Caco-2 (cell line): ENCODE measurements at regions not wholly inside any gene's neighbourhood (a gene's known extent, or its start where the extent isn't known, plus 50 kb on each side); places are given as distances from the start of the nearest gene placed in this dataset.

ENCODE experiments used
- BruUV-seq: library from RNA; stranded (reverse); fragments of 400-500 nt; replicated peaks from 2 replicates; lab custom pipeline; 2021; lab: Mats Ljungman, UMichigan
- CTCF ChIA-PET: fragments of 300-600 bp; sonication (Branson Sonifier 250); formaldehyde crosslinking; loops from one replicate; lab custom pipeline; 2022; ENCODE audit warnings: antibody characterized with exemption; lab: Charles Lee
- POLR2A ChIA-PET: fragments of 300-600 bp; sonication (Branson Sonifier 250); formaldehyde crosslinking; loops from one replicate; lab custom pipeline; 2022; ENCODE audit warnings: antibody characterized with exemption; lab: Charles Lee
- DNase-seq, 2 experiments: peaks; one replicate each; pipeline versions ENCODE4 v3.0.0 to v3.0.0-alpha.2; 2020 to 2022
- H3K27me3 ChIP-seq: replicated peaks from 2 replicates; pipeline ENCODE4 v1.6.0; 2011; ENCODE audit warnings: low read length; ENCODE audit not compliant: control insufficient read depth, insufficient read depth
- H3K36me3 ChIP-seq: 2 replicates; pipeline ENCODE4 v1.5.1; 2011; ENCODE audit warnings: low read length; ENCODE audit not compliant: control insufficient read depth, insufficient read depth
- H3K4me1 ChIP-seq: fragments of 250-450 bp; sonication (Bioruptor Pico); 2 replicates; pipeline ENCODE4 v1.5.1; 2020; ENCODE audit warnings: mild to moderate bottlenecking
- H3K4me3 ChIP-seq: 2 replicates; pipeline ENCODE4 v1.5.1; 2011; ENCODE audit warnings: low read depth, mild to moderate bottlenecking, control low read depth, low read length
- H3K9me3 ChIP-seq: fragments of 250-450 bp; sonication (Bioruptor Pico); 2 replicates; pipeline ENCODE4 v1.5.1; 2020; ENCODE audit warnings: mild to moderate bottlenecking, moderate library complexity
- H3K27ac Mint-ChIP-seq: one replicate; pipeline ENCODE4 v1.8.0; 2022; ENCODE audit warnings: mixed read lengths; ENCODE audit not compliant: unreplicated experiment
- H3K27me3 Mint-ChIP-seq: one replicate; pipeline ENCODE4 v1.8.0; 2022; ENCODE audit warnings: mixed read lengths; ENCODE audit not compliant: insufficient read depth, unreplicated experiment
- H3K36me3 Mint-ChIP-seq: one replicate; pipeline ENCODE4 v1.8.0; 2022; ENCODE audit warnings: mild to moderate bottlenecking, mixed read lengths; ENCODE audit not compliant: insufficient read depth, unreplicated experiment
- H3K4me1 Mint-ChIP-seq: one replicate; pipeline ENCODE4 v1.8.0; 2022; ENCODE audit warnings: low read depth, mixed read lengths; ENCODE audit not compliant: unreplicated experiment
- H3K4me3 Mint-ChIP-seq: one replicate; pipeline ENCODE4 v1.8.0; 2022; ENCODE audit warnings: mild to moderate bottlenecking, moderate library complexity, mixed read lengths; ENCODE audit not compliant: unreplicated experiment
- H3K9me3 Mint-ChIP-seq: one replicate; pipeline ENCODE4 v1.8.0; 2022; ENCODE audit warnings: mixed read lengths; ENCODE audit not compliant: unreplicated experiment
- intact Hi-C: fragments of 100-400 bp; cut with micrococcal nuclease; formaldehyde crosslinking; loops from one replicate; pipeline ENCODE4 v1.10.0; 2022; ENCODE audit not compliant: unreplicated experiment
- TF ChIP-seq, protein P1 (sequence below), 2 experiments: fragments of 200-600 bp in 1 of 2; IDR thresholded peaks; 1 replicate in 1 of 2; 2 replicates in 1 of 2; pipeline versions ENCODE4 v1.5.1 to v1.8.0; 2011 to 2022; ENCODE audit warnings: antibody characterized with exemption in 1 of 2, control low read depth in 1 of 2, inconsistent platforms in 1 of 2, low read depth in 1 of 2, low read length in 1 of 2, mild to moderate bottlenecking in 1 of 2, moderate library complexity in 1 of 2; ENCODE audit not compliant: insufficient read depth in 1 of 2, severe bottlenecking in 1 of 2, unreplicated experiment in 1 of 2

DNA sequence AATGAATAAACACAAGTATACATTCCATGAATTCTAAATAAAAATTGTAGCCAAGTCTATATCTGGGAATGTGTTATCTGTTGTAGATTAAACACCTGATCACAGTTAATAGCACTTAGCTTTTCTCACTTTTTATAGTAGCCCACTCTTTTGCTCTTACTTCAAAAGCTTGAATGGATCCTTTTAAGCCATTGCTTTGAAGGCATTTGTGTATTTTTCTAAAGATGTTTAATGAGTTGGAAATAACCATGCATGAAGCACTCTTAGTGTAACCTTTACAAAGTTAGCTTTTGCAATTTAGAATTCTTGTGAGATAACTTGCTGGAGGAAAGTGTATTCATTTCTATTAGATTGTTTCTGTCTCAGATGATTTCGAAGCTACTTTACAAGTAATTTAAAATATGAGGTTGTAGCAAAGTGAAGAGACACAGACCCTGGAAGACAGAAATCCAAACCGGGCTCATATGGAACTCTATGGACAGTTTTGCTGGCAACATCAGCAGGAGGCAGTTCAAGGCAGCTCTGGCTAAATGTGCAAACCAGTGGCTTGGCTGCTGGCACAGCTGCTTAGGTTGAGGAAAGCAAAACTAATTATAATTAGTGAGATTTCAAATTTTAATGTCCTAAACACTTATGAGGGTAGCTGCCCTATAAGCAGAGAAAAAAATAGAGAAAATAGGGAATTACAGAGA lies 469.8 kb upstream of the ZEB2 start:
- no peak overlapping the region for H3K27ac Mint-ChIP-seq
- H3K9me3 Mint-ChIP-seq, result no peaks in the 10 kb centered on the region
- no TSS peak for BruUV-seq
- no peaks in the 10 kb centered on the region for H3K4me1 ChIP-seq
- DNase-seq, result no peak
- no peaks in the 10 kb centered on the region for H3K4me1 Mint-ChIP-seq
- peaks cover 14% of the 10 kb centered on the region for H3K27me3 Mint-ChIP-seq
- intact Hi-C loops, result no loop called here
- no peaks in the 10 kb centered on the region for H3K36me3 ChIP-seq
- TF ChIP-seq, protein P1, sequence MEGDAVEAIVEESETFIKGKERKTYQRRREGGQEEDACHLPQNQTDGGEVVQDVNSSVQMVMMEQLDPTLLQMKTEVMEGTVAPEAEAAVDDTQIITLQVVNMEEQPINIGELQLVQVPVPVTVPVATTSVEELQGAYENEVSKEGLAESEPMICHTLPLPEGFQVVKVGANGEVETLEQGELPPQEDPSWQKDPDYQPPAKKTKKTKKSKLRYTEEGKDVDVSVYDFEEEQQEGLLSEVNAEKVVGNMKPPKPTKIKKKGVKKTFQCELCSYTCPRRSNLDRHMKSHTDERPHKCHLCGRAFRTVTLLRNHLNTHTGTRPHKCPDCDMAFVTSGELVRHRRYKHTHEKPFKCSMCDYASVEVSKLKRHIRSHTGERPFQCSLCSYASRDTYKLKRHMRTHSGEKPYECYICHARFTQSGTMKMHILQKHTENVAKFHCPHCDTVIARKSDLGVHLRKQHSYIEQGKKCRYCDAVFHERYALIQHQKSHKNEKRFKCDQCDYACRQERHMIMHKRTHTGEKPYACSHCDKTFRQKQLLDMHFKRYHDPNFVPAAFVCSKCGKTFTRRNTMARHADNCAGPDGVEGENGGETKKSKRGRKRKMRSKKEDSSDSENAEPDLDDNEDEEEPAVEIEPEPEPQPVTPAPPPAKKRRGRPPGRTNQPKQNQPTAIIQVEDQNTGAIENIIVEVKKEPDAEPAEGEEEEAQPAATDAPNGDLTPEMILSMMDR (IDR thresholded peaks at IDR 0.05; ENCODE audit: insufficient read depth in 1 of 2, low read depth in 1 of 2, low read length in 1 of 2, severe bottlenecking in 1 of 2, unreplicated experiment in 1 of 2), result no peak
- H3K27me3 ChIP-seq, result no peaks in the 10 kb centered on the region
- ChIA-PET CTCF (no interaction called here), POLR2A (no interaction called here)
- no peaks in the 10 kb centered on the region for H3K9me3 ChIP-seq
- no peaks in the 10 kb centered on the region for H3K36me3 Mint-ChIP-seq
- H3K4me3 ChIP-seq, result no peak overlapping the region
- no peak overlapping the region for H3K4me3 Mint-ChIP-seq

DNA sequence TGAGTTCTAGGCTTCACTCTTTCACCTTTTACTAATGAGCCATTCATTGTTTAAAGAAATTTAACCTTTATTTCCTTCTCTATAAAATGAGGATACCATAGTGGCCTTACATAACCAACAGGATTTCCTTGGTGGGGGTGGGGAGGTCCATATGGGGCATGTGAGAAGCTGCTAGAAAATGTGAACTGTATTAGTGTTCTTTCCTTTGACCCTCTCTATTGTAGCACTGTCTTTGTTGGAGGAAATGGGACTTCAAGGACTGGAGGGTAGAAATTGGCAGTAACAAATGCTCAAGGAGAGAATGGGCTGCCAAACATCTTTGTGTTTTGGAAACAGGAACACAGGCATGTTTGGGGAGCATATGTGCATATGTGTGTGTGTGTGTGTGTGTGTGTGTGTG lies 468.7 kb upstream of the ZEB2 start:
- Mint-ChIP-seq H3K9me3 (no peaks in the 10 kb centered on the region), H3K36me3 (no peaks in the 10 kb centered on the region), H3K4me1 (no peaks in the 10 kb centered on the region), H3K27me3 (peaks cover 8% of the 10 kb centered on the region), H3K27ac (no peak overlapping the region), H3K4me3 (no peak overlapping the region)
- H3K27me3 ChIP-seq, result no peaks in the 10 kb centered on the region
- ChIA-PET CTCF (no interaction called here), POLR2A (no interaction called here)
- TF ChIP-seq, protein P1 (IDR thresholded peaks at IDR 0.05; ENCODE audit: insufficient read depth in 1 of 2, low read depth in 1 of 2, low read length in 1 of 2, severe bottlenecking in 1 of 2, unreplicated experiment in 1 of 2), result no peak
- DNase-seq, result no peak
- H3K4me3 ChIP-seq, result no peak overlapping the region
- BruUV-seq, result no TSS peak
- intact Hi-C loops, result no loop called here
- no peaks in the 10 kb centered on the region for H3K9me3 ChIP-seq
- H3K36me3 ChIP-seq, result no peaks in the 10 kb centered on the region
- H3K4me1 ChIP-seq, result no peaks in the 10 kb centered on the region

DNA sequence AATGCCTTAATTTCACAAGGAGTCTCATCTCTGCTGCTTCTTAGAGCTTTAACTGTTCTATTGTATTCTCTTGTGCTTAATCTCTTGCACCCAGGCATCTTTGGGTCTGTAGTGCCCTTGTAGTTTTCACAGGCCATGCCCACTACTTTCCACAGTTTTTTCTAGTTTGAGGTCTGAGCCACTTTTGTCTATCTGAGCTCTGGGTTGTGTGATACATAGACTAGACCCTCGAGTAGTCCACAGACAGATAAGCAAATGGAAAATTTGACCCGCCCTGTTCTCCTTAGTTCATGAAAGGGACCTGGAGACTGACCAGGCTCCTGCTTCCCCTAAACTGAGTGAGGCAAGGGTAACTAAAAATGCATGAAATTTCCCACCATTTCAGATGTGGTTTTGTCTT lies 466.8 kb upstream of the ZEB2 start:
- DNase-seq, result no peak
- Mint-ChIP-seq H3K27me3 (peaks cover 4% of the 10 kb centered on the region), H3K9me3 (no peaks in the 10 kb centered on the region), H3K4me1 (no peaks in the 10 kb centered on the region), H3K36me3 (no peaks in the 10 kb centered on the region), H3K4me3 (no peak overlapping the region), H3K27ac (no peak overlapping the region)
- Histone ChIP-seq H3K36me3 (no peaks in the 10 kb centered on the region), H3K27me3 (no peaks in the 10 kb centered on the region), H3K9me3 (no peaks in the 10 kb centered on the region), H3K4me3 (no peak overlapping the region), H3K4me1 (no peaks in the 10 kb centered on the region)
- BruUV-seq, result no TSS peak
- ChIA-PET CTCF (no interaction called here), POLR2A (no interaction called here)
- TF ChIP-seq, protein P1 (IDR thresholded peaks at IDR 0.05; ENCODE audit: insufficient read depth in 1 of 2, low read depth in 1 of 2, low read length in 1 of 2, severe bottlenecking in 1 of 2, unreplicated experiment in 1 of 2), result no peak
- intact Hi-C loops, result no loop called here
